HG02798 (cell line): ENCODE measurements at regions not wholly inside any gene's neighbourhood (a gene's known extent, or its start where the extent isn't known, plus 50 kb on each side); places are given as distances from the start of the nearest gene placed in this dataset.
"Not testable (repeated sequence)": the region's sequence is repeated elsewhere in the genome, so short reads cannot be mapped to it uniquely, and the experiment has no call there.

Source experiments
- ATAC-seq: cut with Tn5 transposase; IDR thresholded peaks from one replicate; pipeline ENCODE4 v1.9.1; 2021; ENCODE audit warnings: mild to moderate bottlenecking; ENCODE audit not compliant: unreplicated experiment, poor library complexity

GRCh38 chr5:13356226-13356625, 588.3 kb downstream of the DNAH5 start:
- ATAC-seq: no peak

- no peak for ATAC-seq
Measured at GRCh38 chr5:13354611-13355010, 589.9 kb downstream of the DNAH5 start.

DNA sequence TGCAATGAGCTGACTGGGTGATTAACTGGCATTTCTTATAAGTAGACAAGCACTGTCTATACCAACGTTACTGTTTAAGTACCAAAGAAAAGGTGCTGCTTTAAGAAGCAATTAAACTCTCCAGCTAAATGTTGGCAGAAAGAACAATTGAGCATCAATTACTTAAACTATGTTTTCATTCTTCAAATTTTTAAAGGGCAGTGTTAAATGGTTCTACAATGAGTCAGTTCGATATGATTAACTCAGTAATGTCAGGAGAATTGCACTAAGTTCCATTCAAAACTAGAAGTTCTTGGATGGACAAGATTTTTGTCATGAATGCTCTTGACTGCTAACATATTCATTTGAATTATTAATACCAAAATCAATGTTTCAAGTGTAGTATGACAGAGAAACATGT, 593.7 kb downstream of the DNAH5 start:
- ATAC-seq: no peak

- no peak for ATAC-seq
Measured at GRCh38 chr5:13348568-13348967, 595.9 kb downstream of the DNAH5 start.

GRCh38 chr5:13346401-13346800, 598.1 kb downstream of the DNAH5 start:
- ATAC-seq: no peak

GRCh38 chr5:13339093-13339492, 605.4 kb downstream of the DNAH5 start:
- no peak for ATAC-seq

- ATAC-seq: not testable (repeated sequence)
Measured at GRCh38 chr5:13335026-13335425, 609.5 kb downstream of the DNAH5 start.

GRCh38 chr5:13331585-13331984, 612.9 kb downstream of the DNAH5 start:
- no peak for ATAC-seq

GRCh38 chr5:13328316-13328715, 616.2 kb downstream of the DNAH5 start:
- no peak for ATAC-seq

DNA sequence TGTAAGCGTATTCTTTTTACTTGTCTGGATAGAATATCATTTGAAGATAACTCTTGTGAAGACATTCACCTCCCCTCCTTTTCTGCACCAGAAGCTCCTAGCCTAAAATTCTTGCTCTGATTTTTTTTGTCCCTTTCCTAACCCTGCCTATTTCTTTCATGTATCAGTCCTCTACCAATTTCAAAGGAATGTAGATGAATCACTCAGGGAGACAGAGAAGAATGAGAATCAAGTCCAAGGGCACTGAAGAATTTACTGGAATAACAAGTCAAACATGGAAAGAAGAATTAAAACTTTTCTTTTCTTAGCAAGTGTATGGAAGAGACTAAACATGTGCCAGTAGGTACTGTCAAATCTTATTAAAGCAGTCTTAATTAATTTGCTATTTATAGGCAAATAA, 618.7 kb downstream of the DNAH5 start:
- no peak for ATAC-seq

DNA sequence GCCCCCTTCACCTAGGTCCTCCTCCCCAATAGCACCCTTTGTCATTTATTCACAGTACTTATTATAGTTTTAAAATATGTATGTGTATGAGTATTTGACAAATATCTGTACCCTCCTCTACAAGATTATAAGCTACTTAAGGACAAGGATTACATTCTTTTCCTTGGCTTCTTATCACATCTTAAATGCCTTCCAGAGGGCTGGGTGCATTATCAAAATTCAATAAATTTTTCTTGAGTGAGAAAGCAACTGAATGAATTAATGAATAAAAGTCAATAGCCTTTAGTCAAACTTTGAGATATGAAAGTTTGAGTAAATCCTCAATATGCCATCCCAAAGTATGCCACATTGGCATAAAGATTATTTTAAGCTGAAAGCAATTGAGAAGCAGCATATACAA, 621.7 kb downstream of the DNAH5 start:
- no peak for ATAC-seq

DNA sequence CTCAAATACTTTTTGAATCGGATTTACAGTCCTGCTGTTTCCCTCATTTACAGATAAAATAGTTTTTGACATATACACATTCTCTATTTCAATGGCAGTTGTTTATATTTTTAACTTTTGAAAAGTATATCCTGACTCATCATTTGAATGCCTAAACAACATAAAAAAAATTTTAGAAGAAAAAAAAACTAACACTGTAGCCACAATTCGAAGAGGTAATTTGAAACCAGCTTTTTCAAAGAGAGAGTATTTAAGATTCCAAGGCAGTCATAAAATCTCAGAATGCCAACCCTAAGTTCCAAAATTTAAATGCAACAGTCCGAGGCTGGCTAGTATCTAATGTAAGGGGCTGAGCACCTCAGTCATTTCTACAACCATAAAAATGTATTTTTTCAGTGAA, 626.8 kb downstream of the DNAH5 start:
- no peak for ATAC-seq

GRCh38 chr5:13316176-13316575, 628.3 kb downstream of the DNAH5 start:
- ATAC-seq: no peak

DNA sequence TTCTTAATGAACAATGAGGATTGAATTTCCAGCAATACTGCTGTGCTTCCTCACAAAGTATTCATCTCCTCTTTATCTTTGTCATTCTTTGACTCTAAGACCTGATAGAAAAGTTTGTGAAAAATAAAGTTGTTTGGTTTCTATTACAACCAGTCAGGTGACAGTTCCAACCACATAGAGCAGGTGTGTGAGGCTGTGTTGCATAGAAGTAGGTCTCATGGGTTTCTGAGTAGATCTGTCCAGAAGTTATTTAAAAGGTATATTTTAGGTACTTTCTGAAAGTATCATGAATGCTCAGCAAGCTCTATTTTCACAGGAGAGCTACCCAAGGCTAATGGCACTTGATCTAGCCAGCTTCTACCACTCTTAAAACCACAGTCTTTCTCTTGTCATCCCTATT, 637.0 kb downstream of the DNAH5 start:
- no peak for ATAC-seq

DNA sequence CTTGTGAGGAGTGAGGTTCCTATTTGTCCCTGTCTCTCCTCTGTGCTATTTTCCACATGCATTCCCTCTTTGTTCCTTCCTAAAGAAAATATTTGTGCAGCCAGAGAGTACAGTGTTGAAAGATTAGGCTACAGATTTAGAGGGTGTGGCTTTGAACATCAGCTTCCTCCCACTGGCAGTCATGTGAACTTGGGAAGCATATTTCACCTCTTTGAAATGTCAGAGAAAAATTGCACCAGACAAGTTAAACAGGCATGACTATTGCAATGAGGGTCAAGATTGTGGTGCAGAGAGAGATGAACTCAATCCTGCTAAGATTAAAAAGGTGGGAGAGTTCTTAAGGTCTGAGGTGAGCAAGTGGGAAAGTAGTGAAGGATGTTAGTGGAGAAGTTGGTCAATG, 641.0 kb downstream of the DNAH5 start:
- no peak for ATAC-seq

- ATAC-seq: no peak
Measured at GRCh38 chr5:13278811-13279210, 665.7 kb downstream of the DNAH5 start.

GRCh38 chr5:13278148-13278547, 666.3 kb downstream of the DNAH5 start:
- no peak for ATAC-seq

DNA sequence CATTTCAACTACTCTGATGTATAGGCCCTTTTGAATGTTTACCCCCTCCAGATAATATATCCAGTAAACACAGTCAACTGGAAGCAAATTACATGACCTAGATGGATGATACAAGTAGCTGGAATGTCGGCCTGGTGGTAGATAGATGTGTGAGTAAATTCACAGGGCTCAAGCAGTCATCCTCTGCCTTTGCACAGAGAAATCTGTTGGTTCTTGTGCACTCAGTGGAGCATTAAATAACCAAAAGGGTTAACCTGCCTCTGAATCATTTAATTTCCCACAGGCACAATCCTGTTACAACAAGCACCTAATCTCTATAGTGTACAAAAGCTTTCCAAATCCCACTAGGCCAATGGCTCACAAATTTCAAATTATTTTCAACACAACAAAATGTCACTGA, 668.3 kb downstream of the DNAH5 start:
- no peak for ATAC-seq

DNA sequence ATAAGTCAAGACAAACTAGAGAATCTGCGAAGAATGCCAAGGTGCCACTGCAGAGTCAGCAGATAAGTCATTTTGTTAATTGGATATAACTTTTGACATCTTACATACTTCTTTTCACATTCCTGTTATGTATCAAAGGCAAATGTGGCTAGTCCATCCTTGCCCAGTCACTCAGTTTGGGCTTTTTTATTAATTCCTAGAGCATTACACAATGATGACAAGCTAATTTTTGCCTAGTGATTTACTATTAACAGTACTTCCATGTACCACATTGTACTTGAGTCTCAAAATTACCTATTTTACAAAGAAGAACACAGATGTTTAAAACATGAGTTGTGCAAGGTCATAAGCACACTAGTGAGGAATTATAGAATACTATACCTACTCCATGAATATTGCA, 680.8 kb downstream of the DNAH5 start:
- no peak for ATAC-seq

DNA sequence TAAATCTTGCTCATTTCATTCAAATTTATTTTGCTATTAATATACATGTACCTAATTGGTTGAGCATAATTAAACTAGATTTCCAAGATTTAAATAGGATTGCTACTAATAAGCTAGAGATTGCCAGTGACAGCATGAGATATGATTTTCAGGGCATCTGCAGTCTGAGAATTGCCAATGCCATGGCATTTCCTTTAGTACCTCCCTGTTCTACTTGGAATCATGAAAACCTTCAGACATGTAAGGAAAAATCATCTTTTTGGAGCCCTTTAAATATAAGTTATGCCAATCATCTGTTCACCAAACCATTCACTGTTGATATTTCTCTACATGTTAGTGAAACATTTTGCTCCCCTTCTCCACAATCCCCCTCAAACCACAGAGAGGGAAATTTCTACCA, 691.4 kb downstream of the DNAH5 start:
- ATAC-seq: no peak

- no peak for ATAC-seq
Measured at GRCh38 chr5:13252699-13253098, 691.8 kb downstream of the DNAH5 start.

DNA sequence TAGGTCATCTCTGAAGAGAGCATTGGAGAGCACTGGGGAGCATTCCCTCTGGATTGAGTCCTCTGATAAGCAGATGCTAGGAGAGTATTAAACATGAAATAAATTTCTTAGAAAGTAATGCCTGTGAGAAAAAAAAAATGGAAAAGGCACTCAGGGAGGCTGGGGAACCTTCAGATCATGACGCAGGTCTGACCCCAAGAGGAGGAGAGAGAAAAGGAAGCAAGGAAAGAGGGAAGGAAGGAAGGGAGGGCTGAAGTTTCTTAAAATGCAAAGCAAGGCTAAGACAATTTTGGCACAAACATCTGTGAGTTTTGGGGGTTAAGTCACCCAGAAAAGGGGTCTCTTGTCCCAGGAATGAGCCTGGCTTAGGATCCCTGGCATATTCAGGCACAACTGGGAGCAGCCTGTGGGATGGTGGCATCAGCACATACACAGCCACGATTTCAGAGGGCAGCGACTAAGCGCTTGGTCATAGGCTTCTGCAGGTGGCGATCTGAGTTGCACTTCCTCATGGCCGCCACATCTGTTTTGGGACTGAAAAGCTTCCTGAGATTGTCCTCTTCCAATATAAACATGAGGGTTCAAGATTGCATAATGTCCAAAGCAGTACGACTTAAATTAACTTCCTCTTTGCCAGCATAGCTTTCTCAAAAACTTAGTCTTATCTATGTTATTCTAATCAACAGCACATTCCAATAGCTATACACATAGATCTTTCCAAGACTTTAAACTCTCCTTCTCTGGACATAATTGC, 692.7 kb downstream of the DNAH5 start:
- no peak for ATAC-seq
